Activated naive CD8-positive, alpha-beta T cell treated with anti-CD3 and anti-CD28 coated beads for 36 hours (primary cell): ENCODE measurements at regions not wholly inside any gene's neighbourhood (a gene's known extent, or its start where the extent isn't known, plus 50 kb on each side); places are given as distances from the start of the nearest gene placed in this dataset.
"Not testable (repeated sequence)": the region's sequence is repeated elsewhere in the genome, so short reads cannot be mapped to it uniquely, and the experiment has no call there.

Source experiments
- DNase-seq: peaks from one replicate; pipeline ENCODE4 v3.0.0; 2021
- H3K27ac Mint-ChIP-seq: one replicate; pipeline ENCODE4 v1.8.0; 2022; ENCODE audit warnings: mild to moderate bottlenecking, moderate library complexity, mixed read lengths
- H3K27me3 Mint-ChIP-seq: one replicate; pipeline ENCODE4 v1.8.0; 2022; ENCODE audit warnings: mild to moderate bottlenecking, mixed read lengths
- H3K36me3 Mint-ChIP-seq: one replicate; pipeline ENCODE4 v1.8.0; 2021; ENCODE audit warnings: mild to moderate bottlenecking, mixed read lengths
- H3K4me1 Mint-ChIP-seq: one replicate; pipeline ENCODE4 v1.8.0; 2021; ENCODE audit warnings: mixed read lengths
- H3K4me3 Mint-ChIP-seq: one replicate; pipeline ENCODE4 v1.8.0; 2022; ENCODE audit warnings: mild to moderate bottlenecking, moderate library complexity, mixed read lengths
- H3K9me3 Mint-ChIP-seq: one replicate; pipeline ENCODE4 v1.8.0; 2022; ENCODE audit warnings: mixed read lengths

DNA sequence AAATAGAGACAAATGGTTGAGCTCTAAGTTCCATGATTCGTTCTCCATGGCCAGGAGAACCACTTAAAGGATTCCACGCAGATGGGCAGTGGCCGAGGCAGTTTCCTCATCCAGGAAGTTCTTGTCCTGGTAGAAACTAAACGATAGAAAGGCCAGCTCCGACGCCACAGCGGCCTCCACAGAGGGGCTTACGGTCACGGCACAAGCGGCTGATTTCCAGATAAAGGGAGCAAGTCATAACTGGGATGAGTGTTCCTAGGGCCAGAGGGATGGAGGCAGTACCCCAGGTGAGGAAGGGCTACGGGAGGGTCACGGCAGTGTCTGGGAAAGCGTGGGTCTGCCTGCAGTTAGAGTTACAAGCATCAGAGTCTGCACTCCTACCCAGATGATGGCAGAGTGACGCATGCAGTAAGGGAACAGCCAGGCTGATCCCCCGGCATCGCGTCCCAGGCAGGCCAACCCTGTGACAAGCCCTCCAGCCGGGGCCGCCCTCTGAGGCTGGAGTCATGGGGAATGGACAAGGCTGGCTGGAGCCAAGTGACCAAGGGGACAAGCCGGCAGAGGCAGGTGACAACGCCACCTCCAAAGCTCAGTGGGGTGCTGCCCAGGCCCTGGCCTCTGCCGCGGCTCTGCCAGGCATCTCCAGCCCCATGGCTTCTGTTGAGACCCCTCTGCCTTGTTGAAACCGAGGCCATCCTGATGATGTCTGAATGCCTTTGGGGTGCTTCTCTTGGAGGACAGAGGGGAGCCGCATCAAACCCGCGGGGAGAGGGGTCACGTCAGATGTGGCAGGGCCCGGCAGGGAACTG lies 475.1 kb downstream of the BRD1 start:
- no peaks in the 10 kb centered on the region for H3K9me3 Mint-ChIP-seq
- no peak overlapping the region for H3K27ac Mint-ChIP-seq
- H3K27me3 Mint-ChIP-seq = peaks cover 30% of the 10 kb centered on the region
- no peak for DNase-seq
- no peak overlapping the region for H3K4me3 Mint-ChIP-seq
- no peaks in the 10 kb centered on the region for H3K4me1 Mint-ChIP-seq
- H3K36me3 Mint-ChIP-seq = no peaks in the 10 kb centered on the region

GRCh38 chr22:49351761-49352227 lies 475.9 kb downstream of the BRD1 start:
- Mint-ChIP-seq H3K4me3 (no peak overlapping the region), H3K36me3 (no peaks in the 10 kb centered on the region), H3K27ac (no peak overlapping the region), H3K27me3 (peaks cover 30% of the 10 kb centered on the region), H3K9me3 (no peaks in the 10 kb centered on the region), H3K4me1 (no peaks in the 10 kb centered on the region)
- no peak for DNase-seq

GRCh38 chr22:49350441-49351121 lies 477.1 kb downstream of the BRD1 start:
- Mint-ChIP-seq H3K27me3 (peaks cover 23% of the 10 kb centered on the region), H3K27ac (no peak overlapping the region), H3K36me3 (no peaks in the 10 kb centered on the region), H3K4me1 (no peaks in the 10 kb centered on the region), H3K9me3 (no peaks in the 10 kb centered on the region), H3K4me3 (no peak overlapping the region)
- DNase-seq = no peak

DNA sequence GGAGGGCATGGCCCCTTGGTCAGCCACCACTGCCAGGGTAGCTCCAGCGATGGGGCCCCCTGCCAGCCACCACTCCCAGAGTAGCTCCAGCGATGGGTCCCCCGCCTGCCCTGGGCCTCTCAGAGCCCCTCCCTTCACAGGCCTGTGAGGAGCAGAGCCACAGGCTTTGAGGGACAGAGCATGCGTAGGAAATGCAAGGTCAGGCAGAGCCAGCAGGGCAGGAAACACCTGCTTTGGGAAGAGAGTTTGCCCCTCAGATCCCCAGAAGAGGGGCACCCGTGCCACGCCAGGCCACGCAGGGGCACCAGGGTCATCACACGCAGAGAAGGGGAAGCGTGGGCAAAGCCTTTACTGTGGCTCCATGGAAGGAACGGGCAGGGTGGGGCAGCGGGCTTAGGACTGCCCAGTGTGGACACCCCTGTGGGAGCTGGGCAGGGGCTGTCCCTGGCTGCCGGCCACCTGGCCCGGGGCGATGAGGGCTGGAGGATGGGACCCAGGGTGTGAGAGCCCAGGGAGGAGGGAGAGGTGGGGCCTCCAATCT lies 477.8 kb downstream of the BRD1 start:
- Mint-ChIP-seq H3K4me3 (no peak overlapping the region), H3K4me1 (no peaks in the 10 kb centered on the region), H3K27ac (no peak overlapping the region), H3K36me3 (no peaks in the 10 kb centered on the region), H3K27me3 (peaks cover 19% of the 10 kb centered on the region), H3K9me3 (no peaks in the 10 kb centered on the region)
- no peak for DNase-seq

DNA sequence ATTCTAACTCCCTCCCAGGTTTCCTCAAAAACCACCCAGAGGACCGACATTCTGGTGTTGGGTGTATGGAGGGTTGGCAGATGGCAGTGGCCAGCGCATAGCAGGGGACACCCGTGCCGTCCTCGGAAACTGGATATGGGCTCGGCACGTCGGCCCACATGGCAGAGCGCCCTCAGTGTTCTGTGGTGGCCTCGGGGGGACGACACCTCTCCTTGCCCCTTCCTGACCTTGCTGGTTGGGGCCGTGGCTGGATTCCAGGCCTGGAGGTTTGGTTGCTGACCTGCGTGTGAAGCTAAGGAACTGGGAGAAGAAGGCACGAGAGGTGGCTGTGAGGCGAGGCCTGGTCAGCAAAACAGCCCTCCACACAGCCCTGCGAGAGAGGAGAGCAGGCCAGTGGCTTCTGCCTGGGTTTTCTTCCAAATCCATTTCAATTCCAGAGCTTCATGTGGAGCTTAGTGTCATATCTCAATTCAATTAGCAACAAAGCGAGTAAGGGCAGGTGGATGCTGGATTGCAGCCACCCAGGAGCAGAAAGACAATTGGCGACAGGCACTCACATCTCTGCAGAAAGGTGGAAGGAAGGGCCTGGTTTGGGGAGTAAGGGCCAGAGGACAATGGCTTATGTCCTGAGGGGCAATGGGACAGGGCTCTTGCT lies 478.4 kb downstream of the BRD1 start:
- Mint-ChIP-seq H3K4me1 (no peaks in the 10 kb centered on the region), H3K27me3 (peaks cover 16% of the 10 kb centered on the region), H3K9me3 (no peaks in the 10 kb centered on the region), H3K36me3 (no peaks in the 10 kb centered on the region), H3K27ac (no peak overlapping the region), H3K4me3 (no peak overlapping the region)
- DNase-seq = no peak

DNA sequence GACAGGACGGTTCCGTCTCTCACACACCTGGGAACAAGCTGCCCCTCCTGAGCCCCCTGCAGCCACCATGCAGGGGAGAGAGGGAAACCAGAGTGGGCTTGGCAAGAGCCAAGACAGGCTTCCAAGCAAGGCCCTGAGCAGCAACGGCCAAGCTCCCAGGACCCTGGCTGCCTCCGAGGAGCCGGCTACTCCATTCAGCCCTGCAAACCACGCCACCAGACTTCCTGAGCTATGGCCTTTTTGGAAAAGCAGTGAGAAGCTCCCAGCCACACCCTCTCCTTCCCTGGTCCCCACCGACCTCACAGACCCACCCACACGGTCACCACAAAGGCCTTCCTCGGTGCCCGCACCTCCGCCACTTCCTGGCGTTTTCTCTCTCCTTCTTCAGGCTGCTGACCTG lies 479.0 kb downstream of the BRD1 start:
- Mint-ChIP-seq H3K9me3 (no peaks in the 10 kb centered on the region), H3K36me3 (no peaks in the 10 kb centered on the region), H3K4me1 (no peaks in the 10 kb centered on the region), H3K27me3 (peaks cover 15% of the 10 kb centered on the region), H3K27ac (no peak overlapping the region), H3K4me3 (no peak overlapping the region)
- no peak for DNase-seq

- Mint-ChIP-seq H3K9me3 (no peaks in the 10 kb centered on the region), H3K27ac (no peak overlapping the region), H3K4me1 (no peaks in the 10 kb centered on the region), H3K36me3 (no peaks in the 10 kb centered on the region), H3K4me3 (no peak overlapping the region), H3K27me3 (peaks cover 9% of the 10 kb centered on the region)
- no peak for DNase-seq
These were observed 480.3 kb downstream of the BRD1 start for GRCh38 chr22:49347376-49347775.

- Mint-ChIP-seq H3K4me3 (no peak overlapping the region), H3K27ac (no peak overlapping the region), H3K4me1 (no peaks in the 10 kb centered on the region), H3K36me3 (no peaks in the 10 kb centered on the region), H3K27me3 (peaks cover 18% of the 10 kb centered on the region), H3K9me3 (no peaks in the 10 kb centered on the region)
- no peak for DNase-seq
These were observed 481.8 kb downstream of the BRD1 start for GRCh38 chr22:49345896-49346295.

DNA sequence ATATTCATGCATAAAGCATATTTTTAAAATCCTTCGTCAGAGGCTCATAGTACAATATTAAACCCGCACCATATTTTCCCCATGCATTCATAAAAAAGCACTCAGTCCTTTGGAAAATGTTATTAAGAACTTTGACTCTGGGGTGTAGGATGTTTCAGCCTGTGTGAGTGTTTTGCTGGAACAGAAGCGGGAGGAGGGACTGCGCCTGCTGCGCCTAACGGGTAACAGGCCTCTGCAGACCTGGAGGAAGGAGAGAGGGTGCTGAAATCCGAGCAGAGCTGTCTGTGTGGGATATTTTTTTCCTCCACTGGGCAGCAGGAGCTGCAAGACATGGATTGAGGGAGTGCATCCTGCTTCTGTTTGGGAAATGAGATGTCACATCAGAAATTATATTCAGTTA lies 483.0 kb downstream of the BRD1 start:
- Mint-ChIP-seq H3K4me3 (no peak overlapping the region), H3K4me1 (no peaks in the 10 kb centered on the region), H3K27me3 (peaks cover 19% of the 10 kb centered on the region), H3K9me3 (no peaks in the 10 kb centered on the region), H3K27ac (no peak overlapping the region), H3K36me3 (no peaks in the 10 kb centered on the region)
- no peak for DNase-seq

- Mint-ChIP-seq H3K4me1 (no peaks in the 10 kb centered on the region), H3K36me3 (no peaks in the 10 kb centered on the region), H3K27me3 (peaks cover 22% of the 10 kb centered on the region), H3K9me3 (no peaks in the 10 kb centered on the region), H3K4me3 (no peak overlapping the region), H3K27ac (no peak overlapping the region)
- DNase-seq = no peak
These were observed 483.5 kb downstream of the BRD1 start for GRCh38 chr22:49344161-49344560.

DNA sequence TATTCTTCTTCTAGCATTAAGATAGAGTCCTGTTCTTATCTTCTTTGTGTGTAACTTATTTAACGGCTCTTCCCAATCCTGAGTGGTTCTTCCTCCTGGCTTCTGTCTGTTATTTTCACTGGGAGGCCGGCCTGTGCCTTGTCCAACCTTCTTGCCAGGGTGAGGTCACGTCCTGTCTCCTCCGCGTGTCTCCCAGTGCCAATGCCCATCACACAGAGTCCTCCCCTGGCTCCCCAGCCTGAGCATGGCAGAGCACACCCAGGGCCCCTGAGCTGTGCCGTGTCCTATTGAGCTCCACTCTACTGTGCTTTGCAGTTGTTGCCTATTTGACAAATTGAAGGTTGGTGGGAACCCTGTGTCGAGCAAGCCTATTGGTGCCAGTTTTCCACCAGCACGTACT lies 487.3 kb downstream of the BRD1 start:
- Mint-ChIP-seq H3K36me3 (no peaks in the 10 kb centered on the region), H3K4me3 (no peak overlapping the region), H3K4me1 (no peaks in the 10 kb centered on the region), H3K9me3 (no peaks in the 10 kb centered on the region), H3K27me3 (peaks cover 22% of the 10 kb centered on the region), H3K27ac (no peak overlapping the region)
- no peak for DNase-seq

- H3K36me3 Mint-ChIP-seq, H3K4me3 Mint-ChIP-seq, H3K9me3 Mint-ChIP-seq, H3K27ac Mint-ChIP-seq, H3K4me1 Mint-ChIP-seq, DNase-seq: not testable (repeated sequence)
- H3K27me3 Mint-ChIP-seq = peaks cover 15% of the 10 kb centered on the region
These were observed 491.2 kb downstream of the BRD1 start for GRCh38 chr22:49336483-49336882.

GRCh38 chr22:49334976-49335375 lies 492.7 kb downstream of the BRD1 start:
- Mint-ChIP-seq H3K27me3 (peaks cover 4% of the 10 kb centered on the region), H3K27ac (no peak overlapping the region)

DNA sequence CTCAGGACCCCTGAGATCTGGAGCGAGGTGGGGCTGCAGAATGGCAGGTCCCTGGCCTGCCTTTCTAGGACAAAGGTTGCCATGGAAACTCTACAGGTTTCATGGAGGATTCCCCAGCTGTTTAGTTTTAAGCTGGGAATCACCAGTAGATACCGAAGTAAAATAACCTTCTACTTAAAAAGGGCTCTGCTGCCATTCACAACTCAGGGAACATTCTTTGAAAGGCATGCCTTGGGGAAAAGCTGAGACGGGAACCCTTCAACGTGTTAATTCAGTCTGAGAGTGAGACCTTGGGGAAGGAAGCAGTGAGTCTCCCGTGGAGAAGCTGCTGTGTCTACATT lies 493.3 kb downstream of the BRD1 start:
- H3K4me3 Mint-ChIP-seq = no peak overlapping the region
- no peaks in the 10 kb centered on the region for H3K9me3 Mint-ChIP-seq
- H3K27me3 Mint-ChIP-seq = peaks cover under 1% of the 10 kb centered on the region
- H3K4me1 Mint-ChIP-seq = no peaks in the 10 kb centered on the region
- H3K27ac Mint-ChIP-seq = no peak overlapping the region
- no peak for DNase-seq
- no peaks in the 10 kb centered on the region for H3K36me3 Mint-ChIP-seq

More at GRCh38 chr22:49334976-49335375, 492.7 kb downstream of the BRD1 start:
- Mint-ChIP-seq H3K4me3 (no peak overlapping the region), H3K9me3 (no peaks in the 10 kb centered on the region), H3K36me3 (no peaks in the 10 kb centered on the region), H3K4me1 (no peaks in the 10 kb centered on the region)
- DNase-seq = no peak

DNA sequence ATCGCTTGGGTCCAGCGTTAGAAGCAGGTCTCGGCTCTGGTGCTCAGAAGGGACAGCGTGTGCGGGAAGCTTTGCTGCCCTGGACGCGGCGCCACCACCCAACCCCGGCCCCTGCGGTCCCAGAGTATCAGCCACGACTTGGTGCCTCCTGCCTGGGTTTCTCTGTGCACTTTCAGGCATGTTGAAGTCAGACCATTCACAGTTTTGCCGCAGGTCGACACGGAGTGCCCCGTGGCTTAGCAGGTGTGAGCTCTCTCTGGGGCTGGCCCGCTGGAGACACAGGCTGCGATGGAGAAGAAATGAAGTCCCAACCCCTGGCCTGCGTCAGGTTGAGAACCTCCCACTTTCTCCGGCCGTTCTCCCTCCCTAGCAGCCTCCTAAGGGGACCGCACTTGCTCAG lies 494.5 kb downstream of the BRD1 start:
- no peaks in the 10 kb centered on the region for H3K4me1 Mint-ChIP-seq
- no peaks in the 10 kb centered on the region for H3K36me3 Mint-ChIP-seq
- H3K4me3 Mint-ChIP-seq = no peak overlapping the region
- DNase-seq = no peak
- H3K9me3 Mint-ChIP-seq = no peaks in the 10 kb centered on the region
- H3K27me3 Mint-ChIP-seq = no peaks in the 10 kb centered on the region
- no peak overlapping the region for H3K27ac Mint-ChIP-seq
